HCT116 (cell line): ENCODE measurements at regions not wholly inside any gene's neighbourhood (a gene's known extent, or its start where the extent isn't known, plus 50 kb on each side); places are given as distances from the start of the nearest gene placed in this dataset.

ENCODE experiments used
- ATAC-seq: fragments of 200-7000 bp; cut with Tn5 transposase; 2 replicates; pipeline ENCODE4 v1.9.1; 2020; ENCODE audit warnings: mild to moderate bottlenecking, moderate library complexity
- BruUV-seq: library from RNA; stranded (reverse); fragments of 400-500 nt; replicated peaks from 2 replicates; lab custom pipeline; 2021; lab: Mats Ljungman, UMichigan
- CTCF ChIA-PET: fragments of 300-600 bp; sonication (Branson Sonifier 250); formaldehyde crosslinking; loops from one replicate; lab custom pipeline; 2021; ENCODE audit warnings: antibody characterized with exemption; lab: Charles Lee
- POLR2A ChIA-PET: fragments of 300-600, 350-600 bp; sonication (Branson Sonifier 250); formaldehyde crosslinking; loops from one replicate; lab custom pipeline; 2021; ENCODE audit warnings: antibody characterized with exemption; lab: Charles Lee
- RAD21 ChIA-PET, 2 experiments: fragments of 300-600 bp; sonication (Branson Sonifier 250); formaldehyde crosslinking; loops; one replicate each; lab custom pipeline; 2023; ENCODE audit warnings: low total read pairs in 2 of 2; ENCODE audit not compliant: uncharacterized antibody in 2 of 2, unreplicated experiment in 2 of 2, low non-redundant PET in 1 of 2; lab: Charles Lee
- DNase-seq: peaks from one replicate; pipeline ENCODE4 v3.0.0-alpha.2; 2010; ENCODE audit warnings: low read depth, low spot score
- H2AFZ ChIP-seq: fragments of 200-600 bp; shearing (Covaris generic), sonication (generic); 2 replicates; pipeline ENCODE4 v1.6.1; 2017; ENCODE audit warnings: low read depth, mixed run types, mixed read lengths, antibody characterized with exemption, low read length; ENCODE audit not compliant: poor library complexity, severe bottlenecking
- H3K27ac ChIP-seq: 2 replicates; pipeline ENCODE4 v1.5.1; 2012; ENCODE audit warnings: low read depth, low read length
- H3K27me3 ChIP-seq: fragments of 200-600 bp; sonication (generic); 2 replicates; pipeline ENCODE4 v1.6.1; 2016; ENCODE audit warnings: mixed run types, low read length, mixed read lengths; ENCODE audit not compliant: insufficient read depth
- H3K36me3 ChIP-seq, 2 experiments: fragments of 200-500 bp in 1 of 2; fragments of 200-600 bp in 1 of 2; sonication (Bioruptor generic) in 1 of 2; sonication (generic) in 1 of 2; 2 replicates each; pipeline versions ENCODE4 v1.5.1 to v1.6.1; 2014 to 2016; ENCODE audit warnings: low read length in 2 of 2, inconsistent platforms in 1 of 2, mixed read lengths in 1 of 2, mixed run types in 1 of 2; ENCODE audit not compliant: insufficient read depth in 2 of 2, control insufficient read depth in 1 of 2
- H3K4me1 ChIP-seq, 2 experiments: fragments of 200-600 bp in 1 of 2; sonication (generic) in 1 of 2; 2 replicates each; pipeline versions ENCODE4 v1.5.1 to v1.6.1; 2012 to 2017; ENCODE audit warnings: low read length in 2 of 2, inconsistent platforms in 1 of 2, mild to moderate bottlenecking in 1 of 2, mixed read lengths in 1 of 2, mixed run types in 1 of 2, moderate library complexity in 1 of 2; ENCODE audit not compliant: insufficient read depth in 2 of 2, control insufficient read depth in 1 of 2
- H3K4me2 ChIP-seq: fragments of 200-600 bp; sonication (generic); 2 replicates; pipeline ENCODE4 v1.6.1; 2017; ENCODE audit warnings: mixed run types, low read length, mixed read lengths
- H3K4me3 ChIP-seq, 2 experiments: fragments of 200-600 bp in 1 of 2; sonication (generic) in 1 of 2; replicated peaks in 1 of 2; 2 replicates each; pipeline ENCODE4 v1.5.1; 2011 to 2016; ENCODE audit warnings: low read length in 2 of 2, control low read depth in 1 of 2, low read depth in 1 of 2, mild to moderate bottlenecking in 1 of 2, mixed read lengths in 1 of 2, mixed run types in 1 of 2
- H3K79me2 ChIP-seq: fragments of 200-600 bp; sonication (generic); 2 replicates; pipeline ENCODE4 v1.6.1; 2017; ENCODE audit warnings: mild to moderate bottlenecking, mixed run types, low read length, moderate library complexity, mixed read lengths; ENCODE audit not compliant: insufficient read depth
- H3K9ac ChIP-seq: fragments of 200-600 bp; sonication (generic); 2 replicates; pipeline ENCODE4 v1.6.1; 2016; ENCODE audit warnings: low read length, mixed read lengths
- H3K9me2 ChIP-seq: fragments of 200-600 bp; sonication (generic), shearing (Covaris generic); 2 replicates; pipeline ENCODE4 v1.6.1; 2017; ENCODE audit warnings: mixed run types, mild to moderate bottlenecking, moderate library complexity; ENCODE audit not compliant: insufficient read depth
- H3K9me3 ChIP-seq, 2 experiments: fragments of 200-500 bp in 1 of 2; fragments of 200-600 bp in 1 of 2; sonication (Bioruptor generic) in 1 of 2; sonication (generic) in 1 of 2; 2 replicates each; pipeline ENCODE4 v1.6.1; 2014 to 2017; ENCODE audit warnings: low read length in 2 of 2, mixed read lengths in 2 of 2, inconsistent platforms in 1 of 2, low read depth in 1 of 2, mild to moderate bottlenecking in 1 of 2, mixed run types in 1 of 2, moderate library complexity in 1 of 2; ENCODE audit not compliant: control insufficient read depth in 1 of 2, insufficient read depth in 1 of 2
- H4K20me1 ChIP-seq: fragments of 200-600 bp; sonication (generic), shearing (Covaris generic); 2 replicates; pipeline ENCODE4 v1.6.1; 2017; ENCODE audit warnings: mixed run types, mild to moderate bottlenecking, moderate library complexity; ENCODE audit not compliant: insufficient read depth
- ATF3 ChIP-seq: IDR thresholded peaks from 2 replicates; pipeline ENCODE4 v1.6.1; 2012
- CBX3 ChIP-seq: IDR thresholded peaks from 2 replicates; pipeline ENCODE4 v1.6.1; 2012; ENCODE audit warnings: low read depth
- CEBPB ChIP-seq: IDR thresholded peaks from 2 replicates; pipeline ENCODE4 v1.6.1; 2012; ENCODE audit warnings: low read depth
- EZH2 ChIP-seq: fragments of 200-600 bp; sonication (generic); IDR thresholded peaks from 2 replicates; pipeline ENCODE4 v1.6.1; 2017; ENCODE audit warnings: antibody characterized with exemption, mixed run types
- EZH2phosphoT487 ChIP-seq: fragments of 200-600 bp; IDR thresholded peaks from 2 replicates; pipeline ENCODE4 v1.6.1; 2018; ENCODE audit warnings: antibody characterized with exemption, borderline replicate concordance
- FOSL1 ChIP-seq: IDR thresholded peaks from 2 replicates; pipeline ENCODE4 v1.6.1; 2012; ENCODE audit warnings: low read depth
- JUND ChIP-seq: IDR thresholded peaks from 2 replicates; pipeline ENCODE4 v1.6.1; 2012
- SP1 ChIP-seq: IDR thresholded peaks from 2 replicates; pipeline ENCODE4 v1.6.1; 2012; ENCODE audit warnings: low read depth
- SRF ChIP-seq: IDR thresholded peaks from 2 replicates; pipeline ENCODE4 v1.6.1; 2012; ENCODE audit warnings: low read depth
- TCF7L2 ChIP-seq: IDR thresholded peaks from 2 replicates; pipeline ENCODE4 v1.7.0; 2011; ENCODE audit warnings: borderline replicate concordance, inconsistent platforms; ENCODE audit not compliant: insufficient read depth, insufficient read length; ENCODE audit errors: extremely low read depth
- YY1 ChIP-seq: IDR thresholded peaks from 2 replicates; pipeline ENCODE4 v1.6.1; 2011; ENCODE audit warnings: low read length, low read depth, moderate library complexity, mild to moderate bottlenecking; ENCODE audit not compliant: insufficient replicate concordance; ENCODE audit errors: extremely low read depth
- intact Hi-C: fragments of 100-400 bp; cut with micrococcal nuclease; formaldehyde crosslinking; loops from 2 replicates; pipeline ENCODE4 v1.10.0; 2022
- TF ChIP-seq, protein P1 (sequence below), 3 experiments: fragments of 200-600 bp in 1 of 3; sonication (generic) in 1 of 3; IDR thresholded peaks in 2 of 3; conservative IDR thresholded peaks in 1 of 3; 2 replicates each; pipeline ENCODE4 v1.5.1; 2012 to 2017; ENCODE audit warnings: low read depth in 2 of 3, low read length in 2 of 3, antibody characterized with exemption in 1 of 3, borderline replicate concordance in 1 of 3, control low read depth in 1 of 3, mild to moderate bottlenecking in 1 of 3, mixed read lengths in 1 of 3, mixed run types in 1 of 3, moderate library complexity in 1 of 3; ENCODE audit not compliant: insufficient read depth in 1 of 3
- TF ChIP-seq, protein P2 (sequence below): IDR thresholded peaks from 2 replicates; pipeline ENCODE4 v1.6.1; 2012
- TF ChIP-seq, protein P3 (sequence below): IDR thresholded peaks from 2 replicates; pipeline ENCODE4 v1.6.1; 2011; ENCODE audit warnings: mild to moderate bottlenecking, low read length, moderate library complexity; ENCODE audit not compliant: insufficient replicate concordance; ENCODE audit errors: extremely low read depth

GRCh38 chr5:87924436-87924835, 344.2 kb downstream of the TMEM161B start:
- no peak for TF ChIP-seq SP1
- TF ChIP-seq SRF, result no peak
- TF ChIP-seq CEBPB, result no peak
- no peak for TF ChIP-seq CBX3
- TF ChIP-seq FOSL1, result no peak
- TF ChIP-seq YY1, result no peak
- no peak for TF ChIP-seq JUND
- TF ChIP-seq, protein P1, sequence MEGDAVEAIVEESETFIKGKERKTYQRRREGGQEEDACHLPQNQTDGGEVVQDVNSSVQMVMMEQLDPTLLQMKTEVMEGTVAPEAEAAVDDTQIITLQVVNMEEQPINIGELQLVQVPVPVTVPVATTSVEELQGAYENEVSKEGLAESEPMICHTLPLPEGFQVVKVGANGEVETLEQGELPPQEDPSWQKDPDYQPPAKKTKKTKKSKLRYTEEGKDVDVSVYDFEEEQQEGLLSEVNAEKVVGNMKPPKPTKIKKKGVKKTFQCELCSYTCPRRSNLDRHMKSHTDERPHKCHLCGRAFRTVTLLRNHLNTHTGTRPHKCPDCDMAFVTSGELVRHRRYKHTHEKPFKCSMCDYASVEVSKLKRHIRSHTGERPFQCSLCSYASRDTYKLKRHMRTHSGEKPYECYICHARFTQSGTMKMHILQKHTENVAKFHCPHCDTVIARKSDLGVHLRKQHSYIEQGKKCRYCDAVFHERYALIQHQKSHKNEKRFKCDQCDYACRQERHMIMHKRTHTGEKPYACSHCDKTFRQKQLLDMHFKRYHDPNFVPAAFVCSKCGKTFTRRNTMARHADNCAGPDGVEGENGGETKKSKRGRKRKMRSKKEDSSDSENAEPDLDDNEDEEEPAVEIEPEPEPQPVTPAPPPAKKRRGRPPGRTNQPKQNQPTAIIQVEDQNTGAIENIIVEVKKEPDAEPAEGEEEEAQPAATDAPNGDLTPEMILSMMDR (IDR thresholded peaks at IDR 0.05 in 2 of 3, conservative IDR thresholded peaks at IDR 0.05 in 1 of 3; ENCODE audit: borderline replicate concordance in 1 of 3, insufficient read depth in 1 of 3, low read depth in 2 of 3, low read length in 2 of 3), result no peak
- TF ChIP-seq ATF3, result no peak
- no peak overlapping the region for H2AFZ ChIP-seq
- no peak overlapping the region for H3K27ac ChIP-seq
- H3K36me3 ChIP-seq, result no peaks in the 10 kb centered on the region
- no peaks in the 10 kb centered on the region for H3K9me3 ChIP-seq
- peaks cover 0 to 10% of the 10 kb centered on the region in 2 experiments; a peak in 1 of 4 replicates for H3K4me1 ChIP-seq
- RAD21 ChIA-PET, result no interaction called here
- intact Hi-C loops, result no loop called here
- H3K9me2 ChIP-seq, result no peaks in the 10 kb centered on the region
- H3K4me2 ChIP-seq, result peak overlapping the region; percentile 35
- H3K4me3 ChIP-seq, result no peak overlapping the region
- CTCF ChIA-PET, result no interaction called here
- POLR2A ChIA-PET, result no interaction called here
- H3K79me2 ChIP-seq, result no peaks in the 10 kb centered on the region
- BruUV-seq, result no TSS peak
- DNase-seq, result no peak
- H3K27me3 ChIP-seq, result no peaks in the 10 kb centered on the region
- H3K9ac ChIP-seq, result no peak overlapping the region
- no peaks in the 10 kb centered on the region for H4K20me1 ChIP-seq
- peak; percentile 81 for ATAC-seq

DNA sequence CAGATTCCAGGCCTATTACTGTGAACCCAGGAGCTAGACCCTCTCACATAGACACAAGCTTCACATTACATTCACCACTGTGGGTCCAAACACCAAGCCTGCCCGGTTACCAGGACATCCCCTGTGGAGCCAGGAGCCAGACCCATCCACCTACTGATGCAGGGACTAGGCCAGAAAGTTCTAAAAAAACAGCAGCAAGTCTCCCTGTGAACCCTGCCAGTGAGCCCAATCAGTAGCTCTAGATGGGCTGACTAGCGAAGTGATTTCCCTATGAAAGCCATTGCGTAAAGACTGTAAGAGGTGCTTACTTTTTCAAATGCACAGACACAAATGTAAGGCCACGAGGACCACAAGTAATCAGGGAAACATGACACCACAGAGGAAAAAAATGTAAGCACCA, 352.3 kb downstream of the TMEM161B start:
- Histone ChIP-seq H3K4me3 (no peak overlapping the region), H3K4me2 (no peak overlapping the region), H3K4me1 (no peaks in the 10 kb centered on the region), H3K79me2 (no peaks in the 10 kb centered on the region), H3K9me3 (no peaks in the 10 kb centered on the region), H3K9ac (no peak overlapping the region), H3K27ac (no peak overlapping the region), H3K27me3 (no peaks in the 10 kb centered on the region), H3K9me2 (no peaks in the 10 kb centered on the region), H4K20me1 (no peaks in the 10 kb centered on the region), H3K36me3 (no peaks in the 10 kb centered on the region), H2AFZ (no peak overlapping the region)
- CTCF ChIA-PET, result no interaction called here
- intact Hi-C loops, result no loop called here
- RAD21 ChIA-PET, result interaction anchor here in 1 of 2 experiments (0.7 kb wide), 1 partner anchor 145 kb away, joined by 3 read pairs; no protein-coding TSS in a partner anchor
- DNase-seq (no peak), ATAC-seq (no peak)
- BruUV-seq, result no TSS peak
- POLR2A ChIA-PET, result no interaction called here
- no peak for TF ChIP-seq EZH2
- TF ChIP-seq, protein P2, sequence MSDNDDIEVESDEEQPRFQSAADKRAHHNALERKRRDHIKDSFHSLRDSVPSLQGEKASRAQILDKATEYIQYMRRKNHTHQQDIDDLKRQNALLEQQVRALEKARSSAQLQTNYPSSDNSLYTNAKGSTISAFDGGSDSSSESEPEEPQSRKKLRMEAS, result no peak
- no peak for TF ChIP-seq YY1
- no peak for TF ChIP-seq SP1
- no peak for TF ChIP-seq EZH2phosphoT487
- no peak for TF ChIP-seq CBX3
- TF ChIP-seq, protein P3, sequence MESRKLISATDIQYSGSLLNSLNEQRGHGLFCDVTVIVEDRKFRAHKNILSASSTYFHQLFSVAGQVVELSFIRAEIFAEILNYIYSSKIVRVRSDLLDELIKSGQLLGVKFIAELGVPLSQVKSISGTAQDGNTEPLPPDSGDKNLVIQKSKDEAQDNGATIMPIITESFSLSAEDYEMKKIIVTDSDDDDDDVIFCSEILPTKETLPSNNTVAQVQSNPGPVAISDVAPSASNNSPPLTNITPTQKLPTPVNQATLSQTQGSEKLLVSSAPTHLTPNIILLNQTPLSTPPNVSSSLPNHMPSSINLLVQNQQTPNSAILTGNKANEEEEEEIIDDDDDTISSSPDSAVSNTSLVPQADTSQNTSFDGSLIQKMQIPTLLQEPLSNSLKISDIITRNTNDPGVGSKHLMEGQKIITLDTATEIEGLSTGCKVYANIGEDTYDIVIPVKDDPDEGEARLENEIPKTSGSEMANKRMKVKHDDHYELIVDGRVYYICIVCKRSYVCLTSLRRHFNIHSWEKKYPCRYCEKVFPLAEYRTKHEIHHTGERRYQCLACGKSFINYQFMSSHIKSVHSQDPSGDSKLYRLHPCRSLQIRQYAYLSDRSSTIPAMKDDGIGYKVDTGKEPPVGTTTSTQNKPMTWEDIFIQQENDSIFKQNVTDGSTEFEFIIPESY, result no peak
- no peak for TF ChIP-seq TCF7L2
